Body of pancreas (tissue), 4 donors: ENCODE measurements at regions not wholly inside any gene's neighbourhood (a gene's known extent, or its start where the extent isn't known, plus 50 kb on each side); places are given as distances from the start of the nearest gene placed in this dataset.

ENCODE experiments used
- ATAC-seq: fragments of 150-250 bp; one replicate; pipeline ENCODE4 v1.9.1; 2016
- DNase-seq, 4 donors: peaks; one replicate each; pipeline ENCODE4 v3.0.0-alpha.2; 2019
- H3K27ac ChIP-seq, 4 donors: fragments of 200-600 bp; sonication (generic); 1 replicate in 3 of 4; 2 replicates in 1 of 4; pipeline versions ENCODE4 v1.5.1 to v1.6.1; 2016 to 2019; ENCODE audit warnings: mild to moderate bottlenecking in 1 of 4, mixed read lengths in 1 of 4, moderate library complexity in 1 of 4
- H3K27me3 ChIP-seq, 2 donors: fragments of 200-600 bp; sonication (generic); one replicate each; pipeline ENCODE4 v1.6.0; 2016; ENCODE audit warnings: mild to moderate bottlenecking in 1 of 2
- H3K36me3 ChIP-seq, 2 donors: fragments of 200-600 bp; sonication (generic); replicated peaks in 1 of 2; 2 replicates each; pipeline ENCODE4 v1.5.1; 2016; ENCODE audit warnings: low read depth in 2 of 2; ENCODE audit not compliant: insufficient read depth in 1 of 2
- H3K4me1 ChIP-seq: fragments of 200-600 bp; sonication (generic); one replicate; pipeline ENCODE4 v1.6.0; 2016
- H3K4me3 ChIP-seq, 2 donors: fragments of 200-600 bp; sonication (generic); 1 replicate in 1 of 2; 2 replicates in 1 of 2; pipeline ENCODE4 v1.5.1; 2016 to 2019
- H3K9me3 ChIP-seq, 3 donors: fragments of 200-600 bp; sonication (generic); 1 replicate in 2 of 3; 2 replicates in 1 of 3; pipeline ENCODE4 v1.5.1; 2016
- CTCF ChIP-seq, 7 experiments: fragments of 450-650 bp in 4 of 7; fragments of 200-600 bp in 3 of 7; sonication (generic) in 3 of 7; IDR thresholded peaks; one replicate each; pipeline ENCODE4 v1.5.1; 2016 to 2019; ENCODE audit warnings: antibody characterized with exemption in 7 of 7
- POLR2A ChIP-seq, 3 donors: fragments of 450-650 bp; IDR thresholded peaks; one replicate each; pipeline ENCODE4 v1.6.1; 2016; ENCODE audit warnings: antibody characterized with exemption in 3 of 3, mild to moderate bottlenecking in 2 of 3
- WGBS, 2 donors: methylation state at CpG; one replicate each; pipeline ENCODE4 v1.1.5; 2017; 5-methylcytosine and 5-hydroxymethylcytosine counted together
- intact Hi-C: fragments of 100-400 bp; cut with DNase I; formaldehyde crosslinking; loops from one replicate; pipeline ENCODE4 v1.15.1; 2023

- 73 to 88% methylated on average over 3 of the region's 3 CpGs for WGBS, 2 donors
- H3K4me1 ChIP-seq: peaks cover 16% of the 10 kb centered on the region
- no peak overlapping the region for H3K4me3 ChIP-seq
- TF ChIP-seq POLR2A (IDR thresholded peaks at IDR 0.05) (no peak), CTCF (IDR thresholded peaks at IDR 0.05) (no peak)
- intact Hi-C loops: no loop called here
- no peaks in the 10 kb centered on the region for H3K27me3 ChIP-seq
- H3K9me3 ChIP-seq: no peaks in the 10 kb centered on the region
- no peak overlapping the region for H3K27ac ChIP-seq
- no peaks in the 10 kb centered on the region for H3K36me3 ChIP-seq
- no peak for DNase-seq
- no peak for ATAC-seq
Measured at GRCh38 chr1:222923506-222923905, 108.7 kb downstream of the DISP1 start.

DNA sequence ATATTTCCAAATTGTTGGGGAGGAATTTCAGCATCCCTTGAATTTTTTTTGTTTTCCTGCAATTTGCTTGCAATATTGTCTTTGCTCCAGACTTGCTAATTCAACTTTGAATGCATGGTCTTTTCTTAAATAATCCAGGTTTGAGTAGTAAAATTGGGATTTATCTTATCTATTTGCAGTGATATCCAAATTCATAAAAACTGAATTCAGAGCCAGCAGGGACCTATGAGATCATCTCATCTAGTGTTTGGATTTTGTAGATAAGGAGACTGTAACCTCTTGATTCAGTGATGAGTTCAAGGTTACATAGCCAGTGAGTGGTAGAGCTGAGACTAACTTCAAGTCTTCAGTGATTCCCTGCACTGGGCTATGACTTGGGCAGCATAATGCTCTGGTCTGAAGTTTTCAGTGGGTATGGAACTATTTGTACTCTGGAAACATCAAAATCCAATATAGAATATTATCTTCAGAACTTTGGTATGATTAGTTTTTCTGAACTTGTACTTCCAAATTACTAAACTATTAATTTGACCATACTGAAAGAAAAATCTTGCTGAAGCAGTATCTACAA, 109.4 kb downstream of the DISP1 start:
- Histone ChIP-seq H3K4me3 (no peak overlapping the region), H3K4me1 (peaks cover 19% of the 10 kb centered on the region), H3K36me3 (no peaks in the 10 kb centered on the region), H3K27me3 (no peaks in the 10 kb centered on the region), H3K27ac (no peak overlapping the region), H3K9me3 (no peaks in the 10 kb centered on the region)
- TF ChIP-seq CTCF (IDR thresholded peaks at IDR 0.05): no peak
- no peak for TF ChIP-seq POLR2A (IDR thresholded peaks at IDR 0.05)
- DNase-seq (no peak), ATAC-seq (no peak)
- intact Hi-C loops: no loop called here

GRCh38 chr1:222926566-222926965, 111.7 kb downstream of the DISP1 start:
- Histone ChIP-seq H3K4me1 (peaks cover 19% of the 10 kb centered on the region), H3K27me3 (no peaks in the 10 kb centered on the region), H3K27ac (no peak overlapping the region), H3K9me3 (no peaks in the 10 kb centered on the region), H3K36me3 (no peaks in the 10 kb centered on the region), H3K4me3 (no peak overlapping the region)
- TF ChIP-seq CTCF (IDR thresholded peaks at IDR 0.05) (no peak), POLR2A (IDR thresholded peaks at IDR 0.05) (no peak)
- intact Hi-C loops: no loop called here
- ATAC-seq (no peak), DNase-seq (no peak)
- WGBS, 2 donors: 79 to 88% methylated on average over 6 of the region's 6 CpGs

DNA sequence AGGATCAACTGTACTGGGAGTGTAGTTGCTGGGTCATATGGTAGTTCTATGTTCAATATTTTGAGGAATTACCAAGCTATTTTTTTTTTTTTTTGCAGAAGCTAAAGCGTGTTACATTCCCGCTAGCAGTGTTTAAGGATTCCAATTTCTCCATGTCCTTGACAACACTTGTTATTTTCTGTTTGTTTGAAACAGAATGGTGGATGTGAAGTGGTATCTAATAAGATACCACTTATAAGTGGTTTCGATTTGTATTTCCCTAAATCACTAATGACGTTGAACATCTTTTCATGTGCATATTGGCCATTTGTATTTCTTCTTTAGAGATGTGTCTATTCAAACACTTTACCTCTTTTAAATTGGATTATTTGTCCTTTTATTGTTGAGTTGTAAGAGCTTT, 112.2 kb downstream of the DISP1 start:
- H3K27ac ChIP-seq: no peak overlapping the region

More for the DNA sequence above, 112.2 kb downstream of the DISP1 start:
- no peak for DNase-seq
- Histone ChIP-seq H3K36me3 (no peaks in the 10 kb centered on the region), H3K4me1 (peaks cover 21% of the 10 kb centered on the region), H3K9me3 (no peaks in the 10 kb centered on the region), H3K4me3 (no peak overlapping the region), H3K27me3 (no peaks in the 10 kb centered on the region)
- no peak for ATAC-seq
- TF ChIP-seq CTCF (IDR thresholded peaks at IDR 0.05) (no peak), POLR2A (IDR thresholded peaks at IDR 0.05) (no peak)
- intact Hi-C loops: no loop called here
- WGBS, 2 donors: 91 to 97% methylated on average over 4 of the region's 4 CpGs
